ENCODE measurements at regions not wholly inside any gene's neighbourhood (a gene's known extent, or its start where the extent isn't known, plus 50 kb on each side); places are given as distances from the start of the nearest gene placed in this dataset.

GRCh38 chr6:96465321-96465903 is 56.2 kb upstream of the UFL1 start:
- DNase-seq = no peak

GRCh38 chr6:96466147-96466863 is 55.3 kb upstream of the UFL1 start:
- no peak for DNase-seq

GRCh38 chr6:96467814-96468213 is 53.8 kb upstream of the UFL1 start:
- no peak for DNase-seq

DNA sequence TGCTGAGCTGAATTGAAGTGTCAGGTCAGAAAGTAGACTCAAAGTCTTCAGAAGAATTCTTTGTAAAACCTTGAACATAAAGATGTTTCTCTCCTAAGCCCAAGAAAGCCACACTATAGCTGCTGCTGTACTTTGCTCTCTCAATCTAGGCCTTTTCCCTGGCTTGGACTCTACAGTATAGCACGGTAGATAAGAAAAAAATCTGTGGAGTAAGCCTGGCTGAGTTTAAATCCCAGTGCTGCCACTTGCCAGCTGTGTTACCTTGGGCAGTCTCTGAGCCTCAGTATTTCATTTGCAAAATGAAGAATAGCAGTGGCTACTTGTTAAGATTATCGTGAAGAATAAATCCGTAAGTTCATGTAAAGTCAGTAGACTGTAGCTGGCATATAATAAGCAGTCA is 53.3 kb upstream of the UFL1 start:
- no peak for DNase-seq

DNA sequence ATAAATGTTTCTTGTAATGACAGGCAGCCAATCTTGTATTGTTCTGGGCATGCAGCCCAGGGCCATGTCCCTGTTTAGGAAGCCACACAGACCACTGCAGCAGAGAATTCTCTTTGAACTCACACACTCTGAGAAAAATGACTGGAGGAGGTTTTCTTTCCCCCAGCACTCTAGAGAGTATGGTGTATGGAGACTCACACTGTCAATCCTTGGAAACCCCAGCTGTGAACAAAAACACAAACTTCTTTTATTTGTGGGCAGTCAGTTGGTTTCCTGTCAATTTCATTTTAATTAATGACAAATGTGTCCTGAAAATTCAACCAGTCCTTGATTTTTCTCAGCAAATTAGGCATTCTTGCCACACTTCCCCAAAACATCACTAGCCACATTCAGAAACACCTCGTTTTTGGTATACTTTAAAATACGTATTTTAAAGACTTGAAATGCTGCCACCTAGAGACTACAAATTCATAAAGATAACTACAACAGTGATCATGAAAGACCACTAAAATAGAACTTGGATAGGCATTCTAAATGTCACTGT is 52.9 kb upstream of the UFL1 start:
- DNase-seq = peak; percentile 56

DNA sequence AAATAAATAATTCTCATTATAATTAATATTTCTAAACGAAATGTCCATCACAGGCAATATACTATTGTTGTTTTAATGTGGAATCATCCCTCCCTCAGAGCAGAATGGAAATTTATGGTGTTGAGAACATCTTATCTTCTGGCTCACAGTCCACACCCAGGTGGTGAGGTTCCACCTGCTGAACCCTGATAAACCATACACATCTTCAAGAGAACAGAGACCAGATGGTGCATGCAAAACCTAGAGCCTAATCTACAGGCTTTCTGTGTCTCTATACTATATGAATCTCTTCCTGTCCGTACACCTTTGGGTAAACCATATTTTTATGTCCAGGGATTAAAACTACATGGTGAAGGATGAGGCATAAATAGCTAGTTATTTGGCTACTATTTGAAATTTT is 52.3 kb upstream of the UFL1 start:
- DNase-seq = no peak

DNA sequence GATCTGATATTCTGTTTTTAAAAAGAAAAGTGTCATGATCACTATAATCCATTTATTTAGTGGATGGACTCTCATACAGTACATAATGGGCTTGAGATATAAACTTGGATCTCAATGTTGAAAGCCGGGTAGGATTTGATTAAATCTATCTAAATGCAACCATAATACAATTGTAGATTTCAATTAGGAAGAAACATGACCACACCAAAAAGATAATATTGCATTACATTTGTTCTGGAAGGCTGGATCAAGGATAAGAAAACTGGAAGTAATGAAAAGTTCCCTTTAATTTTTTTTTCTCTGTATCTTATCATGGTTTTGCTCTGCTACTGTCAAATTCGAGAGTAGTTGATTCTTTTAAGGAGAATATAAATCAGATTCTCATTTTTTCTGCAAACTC is 51.3 kb upstream of the UFL1 start:
- DNase-seq = no peak
